ENCODE measurements at regions not wholly inside any gene's neighbourhood (a gene's known extent, or its start where the extent isn't known, plus 50 kb on each side); places are given as distances from the start of the nearest gene placed in this dataset.

- TF ChIP-seq ZNF266 (tag by site-specific recombination; IDR thresholded peaks at IDR 0.05; ENCODE audit: low read depth) = no peak
- TF ChIP-seq KLF10 (tag by site-specific recombination; IDR thresholded peaks at IDR 0.05) = no peak
- no peak for TF ChIP-seq ZNF121 (tag by site-specific recombination; IDR thresholded peaks at IDR 0.05)
- no peak for TF ChIP-seq ZNF138 (tag by site-specific recombination; IDR thresholded peaks at IDR 0.05; ENCODE audit: borderline replicate concordance)
Observed at GRCh38 chr3:111324645-111325044, 217.4 kb upstream of the CD96 start.

Measured in HEK293 (cell line).